ENCODE measurements at regions not wholly inside any gene's neighbourhood (a gene's known extent, or its start where the extent isn't known, plus 50 kb on each side); places are given as distances from the start of the nearest gene placed in this dataset.
"Not testable (repeated sequence)": the region's sequence is repeated elsewhere in the genome, so short reads cannot be mapped to it uniquely, and the experiment has no call there.

- no peak overlapping the region for H3K27ac ChIP-seq (ENCODE audit: poor library complexity, severe bottlenecking)
- DNase-seq (ENCODE audit: low spot score) = no peak
These were observed 133.7 kb downstream of the S1PR1 start for GRCh38 chr1:101370488-101370887.

GRCh38 chr1:101371259-101371658 lies 134.4 kb downstream of the S1PR1 start:
- Histone ChIP-seq H3K9me3 (ENCODE audit: severe bottlenecking) (no peaks in the 10 kb centered on the region), H3K4me1 (ENCODE audit: insufficient read depth, poor library complexity, severe bottlenecking) (no peaks in the 10 kb centered on the region), H3K27me3 (ENCODE audit: insufficient read depth, poor library complexity, severe bottlenecking) (no peaks in the 10 kb centered on the region), H3K36me3 (ENCODE audit: low read depth) (no peaks in the 10 kb centered on the region), H3K27ac (ENCODE audit: poor library complexity, severe bottlenecking) (no peak overlapping the region), H3K4me3 (ENCODE audit: severe bottlenecking) (no peak overlapping the region)
- DNase-seq (ENCODE audit: low spot score) (no peak), ATAC-seq (ENCODE audit: low read depth) (peak; percentile 79)
- TF ChIP-seq CTCF (IDR thresholded peaks at IDR 0.05; ENCODE audit: poor library complexity, severe bottlenecking) = no peak

More at GRCh38 chr1:101370488-101370887, 133.7 kb downstream of the S1PR1 start:
- no peaks in the 10 kb centered on the region for H3K36me3 ChIP-seq (ENCODE audit: low read depth)
- H3K4me1 ChIP-seq (ENCODE audit: insufficient read depth, poor library complexity, severe bottlenecking) = no peaks in the 10 kb centered on the region
- no peak for TF ChIP-seq CTCF (IDR thresholded peaks at IDR 0.05; ENCODE audit: poor library complexity, severe bottlenecking)
- H3K9me3 ChIP-seq (ENCODE audit: severe bottlenecking) = no peaks in the 10 kb centered on the region
- H3K4me3 ChIP-seq (ENCODE audit: severe bottlenecking) = no peak overlapping the region
- H3K27me3 ChIP-seq (ENCODE audit: insufficient read depth, poor library complexity, severe bottlenecking) = no peaks in the 10 kb centered on the region
- ATAC-seq (ENCODE audit: low read depth) = no peak

- no peak overlapping the region for H3K4me3 ChIP-seq (ENCODE audit: severe bottlenecking)
- H3K4me1 ChIP-seq (ENCODE audit: insufficient read depth, poor library complexity, severe bottlenecking) = no peaks in the 10 kb centered on the region
- H3K27me3 ChIP-seq (ENCODE audit: insufficient read depth, poor library complexity, severe bottlenecking) = no peaks in the 10 kb centered on the region
- no peak for TF ChIP-seq CTCF (IDR thresholded peaks at IDR 0.05; ENCODE audit: poor library complexity, severe bottlenecking)
- DNase-seq (ENCODE audit: low spot score) (no peak), ATAC-seq (ENCODE audit: low read depth) (no peak)
- H3K36me3 ChIP-seq (ENCODE audit: low read depth) = no peaks in the 10 kb centered on the region
- no peak overlapping the region for H3K27ac ChIP-seq (ENCODE audit: poor library complexity, severe bottlenecking)
- H3K9me3 ChIP-seq (ENCODE audit: severe bottlenecking) = no peaks in the 10 kb centered on the region
These were observed 136.8 kb downstream of the S1PR1 start for GRCh38 chr1:101373570-101373969.

GRCh38 chr1:101375448-101375847 lies 138.6 kb downstream of the S1PR1 start:
- not testable (repeated sequence) for H3K9me3 ChIP-seq (ENCODE audit: severe bottlenecking); H3K27me3 ChIP-seq (ENCODE audit: insufficient read depth, poor library complexity, severe bottlenecking); H3K4me3 ChIP-seq (ENCODE audit: severe bottlenecking); H3K27ac ChIP-seq (ENCODE audit: poor library complexity, severe bottlenecking); DNase-seq (ENCODE audit: low spot score); H3K36me3 ChIP-seq (ENCODE audit: low read depth); H3K4me1 ChIP-seq (ENCODE audit: insufficient read depth, poor library complexity, severe bottlenecking)
- ATAC-seq (ENCODE audit: low read depth) = 0 out of 3 replicates have a peak, but pooled peaks have one; percentile 21

GRCh38 chr1:101376121-101377083 lies 139.6 kb downstream of the S1PR1 start:
- H3K27me3 ChIP-seq (ENCODE audit: insufficient read depth, poor library complexity, severe bottlenecking) = peaks cover 5% of the 10 kb centered on the region
- H3K27ac ChIP-seq (ENCODE audit: poor library complexity, severe bottlenecking) = no peak overlapping the region
- TF ChIP-seq CTCF (IDR thresholded peaks at IDR 0.05; ENCODE audit: poor library complexity, severe bottlenecking) = no peak
- DNase-seq (ENCODE audit: low spot score) (no peak), ATAC-seq (ENCODE audit: low read depth) (no peak)
- no peaks in the 10 kb centered on the region for H3K36me3 ChIP-seq (ENCODE audit: low read depth)
- no peak overlapping the region for H3K4me3 ChIP-seq (ENCODE audit: severe bottlenecking)
- no peaks in the 10 kb centered on the region for H3K9me3 ChIP-seq (ENCODE audit: severe bottlenecking)
- H3K4me1 ChIP-seq (ENCODE audit: insufficient read depth, poor library complexity, severe bottlenecking) = no peaks in the 10 kb centered on the region
